HG03520 (cell line): ENCODE measurements at regions not wholly inside any gene's neighbourhood (a gene's known extent, or its start where the extent isn't known, plus 50 kb on each side); places are given as distances from the start of the nearest gene placed in this dataset.

ENCODE experiments used
- ATAC-seq: cut with Tn5 transposase; IDR thresholded peaks from one replicate; pipeline ENCODE4 v1.9.1; 2021; ENCODE audit warnings: mild to moderate bottlenecking, moderate library complexity; ENCODE audit not compliant: unreplicated experiment

DNA sequence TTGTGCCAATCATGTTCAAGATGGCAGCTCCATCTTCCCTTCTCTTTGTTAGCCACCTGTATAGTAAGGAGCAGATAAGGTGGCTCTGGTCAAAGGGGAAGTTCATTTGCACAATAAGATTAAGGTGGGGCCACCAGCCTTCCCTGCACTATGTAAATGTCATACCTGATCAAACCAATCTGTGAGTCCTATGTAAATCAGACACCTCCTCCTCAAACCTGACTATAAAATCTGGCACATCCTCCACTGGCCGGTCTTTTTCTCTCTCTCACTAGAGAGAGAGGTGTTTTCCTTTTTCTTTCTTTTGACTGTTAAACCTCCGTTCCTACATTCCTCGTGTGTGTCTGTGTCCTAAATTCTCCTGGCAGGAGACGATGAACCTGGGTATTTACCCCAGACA, 572.5 kb upstream of the AADAT start:
- ATAC-seq = no peak

DNA sequence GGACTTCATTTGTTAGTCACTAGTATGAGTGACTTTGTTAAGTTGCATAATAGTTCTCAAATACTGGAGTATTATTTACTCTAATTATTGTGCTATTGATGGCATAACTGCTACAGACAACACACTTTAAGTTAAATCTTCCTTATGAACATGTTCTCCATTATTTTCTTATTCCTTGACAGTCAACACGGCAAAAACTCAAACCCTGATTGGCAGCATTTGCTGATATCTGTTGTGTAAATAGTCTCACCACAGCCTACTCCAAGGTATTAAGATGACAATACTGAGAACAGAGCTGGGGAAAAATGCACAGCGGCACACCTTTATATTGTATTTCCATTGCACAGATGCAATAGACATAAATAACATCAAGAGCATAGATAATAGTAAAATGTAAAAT, 568.0 kb upstream of the AADAT start:
- no peak for ATAC-seq

DNA sequence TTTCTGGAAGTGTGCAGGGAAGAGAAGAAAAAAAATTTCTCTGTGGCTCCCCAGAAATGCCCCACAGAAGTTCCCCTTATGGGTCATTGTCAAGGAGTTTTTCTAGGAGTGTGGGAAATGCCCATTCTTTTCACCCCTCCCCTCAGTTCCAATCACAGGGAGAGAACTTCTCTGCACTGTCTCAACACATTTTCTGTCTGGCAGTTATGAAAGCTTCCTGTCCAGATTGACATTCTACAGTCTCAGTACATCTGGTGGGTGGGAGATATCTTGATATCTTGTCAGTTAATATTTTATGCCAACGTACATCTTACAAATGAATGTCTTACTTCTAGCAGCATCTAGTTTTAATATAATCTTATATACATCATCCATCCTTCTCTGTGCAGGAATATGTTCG, 566.8 kb upstream of the AADAT start:
- ATAC-seq = no peak

DNA sequence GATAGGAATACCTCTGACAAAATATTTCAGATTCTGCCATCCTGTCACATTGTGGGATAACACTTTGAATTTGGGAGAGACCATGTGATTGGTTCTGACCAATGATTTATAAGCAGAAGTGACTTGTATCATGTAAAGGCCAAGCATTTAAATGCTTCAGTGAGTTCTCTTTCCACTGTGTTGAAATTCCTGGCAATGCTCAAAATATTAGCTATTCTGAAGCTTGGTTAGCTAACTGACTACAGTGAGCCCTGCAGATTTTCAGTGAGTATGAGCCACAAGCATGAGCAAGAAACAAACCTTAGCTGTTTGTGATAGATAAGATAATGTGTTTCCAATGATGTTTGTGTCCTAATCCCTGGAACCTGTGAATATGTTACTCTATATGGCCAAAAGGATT, 562.8 kb upstream of the AADAT start:
- ATAC-seq = no peak

DNA sequence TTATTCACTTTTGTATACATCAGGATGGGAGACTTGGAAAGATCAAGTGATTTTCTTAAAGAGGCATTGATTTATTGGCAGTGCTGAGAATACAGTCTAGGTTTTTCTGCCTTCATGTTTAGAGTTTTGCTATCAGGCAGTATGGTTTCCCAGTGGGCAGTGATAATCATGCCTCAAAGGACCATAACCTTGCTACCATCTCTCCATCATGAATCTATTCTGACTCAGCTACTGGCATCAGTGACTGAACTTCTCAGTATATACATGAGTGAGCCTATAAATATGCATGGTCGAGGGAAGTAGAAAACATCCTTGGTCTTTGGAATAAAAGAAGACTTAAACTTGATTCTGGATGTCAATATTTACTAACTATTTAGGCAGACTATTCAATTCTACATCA, 562.0 kb upstream of the AADAT start:
- no peak for ATAC-seq

DNA sequence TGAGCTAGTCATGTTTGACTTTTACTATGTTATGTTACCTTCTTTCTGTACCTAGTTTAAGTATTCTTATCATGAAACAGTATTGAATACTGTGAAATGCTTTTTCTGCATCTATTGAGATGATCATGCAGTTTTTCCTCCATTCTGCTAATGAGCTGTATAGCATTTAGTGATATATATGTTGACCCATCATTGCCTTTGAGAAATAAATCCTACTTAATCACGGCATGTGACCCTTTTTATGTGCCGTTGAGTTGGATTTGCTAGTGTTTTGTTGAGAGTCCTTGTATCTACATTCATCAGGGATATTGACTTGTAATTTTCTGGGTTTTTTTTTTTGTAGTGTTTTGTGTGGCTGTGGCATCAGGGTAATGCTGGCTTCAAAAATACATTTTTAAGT, 537.7 kb upstream of the AADAT start:
- no peak for ATAC-seq

DNA sequence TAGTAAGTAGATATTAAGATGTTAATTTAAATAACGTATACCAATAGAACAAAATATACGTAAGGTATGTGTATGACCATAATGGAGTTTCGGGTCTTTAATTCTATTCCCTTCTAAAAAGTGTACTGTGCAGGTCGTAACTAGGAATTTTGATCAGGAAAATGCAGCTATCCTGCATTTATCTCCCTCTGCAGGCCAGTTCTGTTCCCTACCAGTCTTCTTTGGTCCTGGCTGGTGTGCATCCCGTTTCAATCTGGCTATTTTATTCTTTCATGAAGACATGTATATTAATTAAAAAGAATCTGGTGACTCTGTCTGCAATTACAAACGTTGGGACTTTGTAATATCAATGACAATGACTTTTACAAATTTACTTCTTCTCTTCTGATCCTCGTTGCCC, 534.1 kb upstream of the AADAT start:
- ATAC-seq = no peak

DNA sequence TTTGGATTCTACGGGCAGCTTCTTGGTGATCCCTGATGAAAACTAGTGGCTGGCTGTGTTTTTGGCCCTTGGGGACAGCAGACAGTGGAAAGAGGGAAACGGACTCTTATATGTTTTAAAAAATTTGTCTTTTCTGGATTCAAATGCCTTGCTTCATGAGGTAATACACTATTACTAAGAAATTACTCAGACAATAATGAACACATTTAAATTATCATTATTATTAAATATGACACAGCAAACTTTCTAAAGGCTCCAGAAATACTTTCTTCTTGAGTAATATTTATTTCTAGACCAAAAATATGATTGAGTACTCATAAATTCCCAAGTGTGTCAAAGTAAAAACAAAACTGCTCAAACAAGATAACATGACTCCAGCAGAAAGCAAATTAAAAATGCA, 520.7 kb upstream of the AADAT start:
- ATAC-seq = no peak

DNA sequence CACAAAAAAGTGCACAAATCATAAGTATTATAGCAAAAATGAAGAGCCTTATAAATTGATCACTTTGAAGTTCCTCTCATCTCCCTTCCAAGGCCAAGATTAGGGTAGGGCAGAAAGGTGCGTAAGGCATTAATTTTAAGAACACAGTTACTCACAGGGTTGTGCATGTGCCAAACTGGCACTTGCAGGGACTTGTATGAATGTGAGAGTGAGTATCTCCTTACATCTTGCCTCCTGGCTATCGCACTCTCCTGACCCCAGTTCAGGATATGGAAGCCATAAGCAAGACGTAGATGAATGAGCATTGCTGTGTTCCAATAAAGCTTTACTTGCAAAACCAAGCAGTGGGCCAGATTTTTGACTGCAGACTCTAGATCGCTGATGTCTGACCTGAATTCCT, 510.1 kb upstream of the AADAT start:
- ATAC-seq = no peak

DNA sequence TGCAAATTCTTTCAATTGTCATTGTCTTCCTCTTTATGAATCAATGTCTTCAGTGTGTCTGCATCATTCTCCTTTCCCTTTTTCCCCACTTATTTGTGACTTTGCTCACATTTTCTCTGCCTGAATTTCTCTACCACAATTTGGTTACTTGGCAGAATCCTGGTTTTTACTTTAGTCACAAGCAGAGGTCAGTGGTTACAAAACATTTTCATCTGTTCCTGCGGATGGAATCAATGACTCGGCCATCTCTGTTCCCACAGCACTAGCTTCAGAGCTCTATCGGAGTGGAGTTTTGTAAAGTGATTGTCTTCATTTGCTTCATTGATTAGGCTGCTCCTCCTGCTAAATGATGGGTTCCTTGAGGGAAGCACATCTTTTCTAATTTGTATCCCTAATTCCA, 501.3 kb upstream of the AADAT start:
- ATAC-seq = no peak

DNA sequence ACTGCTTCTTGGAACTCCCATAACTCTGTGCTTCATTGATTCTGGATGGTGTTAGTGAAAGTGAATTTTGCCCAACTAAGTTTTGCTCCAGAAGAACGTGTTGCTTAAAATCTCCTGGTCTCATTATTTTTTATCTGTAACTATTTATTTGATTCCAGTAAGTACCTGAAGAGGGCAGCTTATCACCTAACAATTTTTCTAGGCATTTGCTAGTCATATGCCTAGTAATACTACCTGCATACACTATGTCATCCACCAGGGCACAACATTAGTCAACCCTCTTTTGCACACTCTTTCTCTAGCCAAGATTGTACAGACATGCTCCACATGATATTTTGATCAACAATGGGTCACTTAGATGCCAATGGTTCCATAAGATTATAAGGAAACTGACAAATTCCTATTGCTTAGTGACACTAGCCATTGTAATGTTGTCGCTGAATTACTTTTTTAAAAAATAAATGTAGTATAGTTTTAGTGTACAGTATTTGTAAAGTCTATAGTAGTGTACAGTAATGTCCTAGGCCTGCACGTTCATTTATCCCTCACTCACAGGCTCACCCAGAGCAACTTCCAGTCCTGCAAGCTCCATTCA, 499.9 kb upstream of the AADAT start:
- ATAC-seq = peak; percentile 100

DNA sequence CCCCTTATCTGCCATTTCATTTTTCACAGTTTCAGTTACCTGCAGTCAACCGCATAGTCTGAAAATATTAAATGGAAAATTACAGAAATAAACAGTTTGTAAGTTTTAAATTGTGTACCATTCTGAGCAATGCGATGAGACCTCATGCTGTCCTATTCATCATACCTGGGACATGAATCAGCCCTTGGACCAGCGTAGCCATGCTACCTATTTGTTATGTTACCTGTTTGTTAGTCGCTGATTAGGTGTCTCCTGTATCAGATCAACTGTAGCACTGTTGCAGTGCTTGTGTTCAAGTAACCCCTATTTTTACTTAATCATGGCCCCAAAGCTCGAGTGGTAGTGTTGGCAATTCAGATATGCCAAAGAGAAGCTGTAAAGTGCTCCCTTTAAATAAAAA, 492.2 kb upstream of the AADAT start:
- no peak for ATAC-seq

DNA sequence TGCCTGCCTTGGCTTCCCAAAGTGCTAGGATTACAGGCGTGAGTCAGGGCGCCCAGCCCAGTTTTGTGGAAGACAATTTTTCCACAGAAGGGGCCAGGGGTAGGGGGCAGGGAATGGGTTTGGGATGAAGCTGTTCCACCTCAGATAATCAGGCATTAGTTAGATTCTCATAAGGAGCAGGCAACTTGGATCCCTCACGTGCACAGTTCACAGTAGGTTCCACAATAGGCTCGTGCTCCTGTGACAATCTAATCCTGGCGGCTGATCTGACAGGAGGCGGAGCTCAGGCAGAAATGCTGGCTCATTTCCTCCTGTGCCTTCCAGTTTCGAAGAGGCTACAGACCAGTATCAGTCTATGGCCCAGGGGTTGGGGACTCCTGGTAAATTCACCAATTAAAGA, 491.6 kb upstream of the AADAT start:
- no peak for ATAC-seq

DNA sequence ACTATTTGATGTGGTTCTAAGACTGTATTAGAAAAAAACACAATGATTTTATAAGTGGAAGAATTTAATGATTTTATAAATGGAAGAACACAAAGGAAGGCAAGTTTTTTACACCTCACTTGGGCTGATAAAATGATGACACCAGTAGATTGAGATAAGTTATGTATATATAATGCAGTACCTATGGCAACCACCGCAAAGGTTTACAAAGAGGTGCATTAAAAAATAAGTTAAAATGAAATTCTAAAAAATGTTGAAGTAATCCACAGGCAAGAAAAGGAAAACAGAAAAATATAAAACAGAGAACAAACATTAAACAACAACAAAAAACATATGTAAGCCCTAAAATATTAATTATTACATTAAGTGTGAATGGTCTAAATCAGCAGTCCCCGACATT, 490.9 kb upstream of the AADAT start:
- ATAC-seq = no peak

DNA sequence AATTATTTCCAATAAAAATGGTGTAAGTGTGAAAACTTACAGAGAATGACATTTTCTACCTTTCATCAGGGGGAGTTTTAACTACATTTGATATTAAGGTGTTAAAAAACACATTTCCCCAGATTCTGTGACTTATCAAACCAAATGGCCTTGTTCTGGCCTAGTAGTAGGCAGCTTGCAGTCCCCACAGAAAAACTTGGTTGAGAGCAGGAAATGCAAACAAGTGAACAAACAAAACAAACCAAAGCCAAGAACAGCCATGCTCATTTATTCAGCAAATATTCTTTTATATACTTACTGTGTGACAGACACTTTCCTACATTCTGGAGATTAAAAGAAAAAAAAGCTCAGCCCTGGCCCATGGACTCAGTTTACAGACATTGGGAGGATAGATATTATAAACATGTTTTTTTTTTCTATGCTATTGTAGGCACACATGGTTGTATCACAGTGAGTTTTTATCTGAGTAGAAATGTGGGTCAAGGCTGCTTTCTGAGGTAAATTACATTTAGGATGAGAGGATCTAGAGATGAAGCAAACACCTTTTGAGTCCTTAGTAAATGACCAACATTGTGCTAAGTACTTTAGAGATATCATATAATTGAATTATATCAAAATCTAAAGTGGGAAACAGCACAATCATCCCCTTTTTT, 449.2 kb upstream of the AADAT start:
- no peak for ATAC-seq

DNA sequence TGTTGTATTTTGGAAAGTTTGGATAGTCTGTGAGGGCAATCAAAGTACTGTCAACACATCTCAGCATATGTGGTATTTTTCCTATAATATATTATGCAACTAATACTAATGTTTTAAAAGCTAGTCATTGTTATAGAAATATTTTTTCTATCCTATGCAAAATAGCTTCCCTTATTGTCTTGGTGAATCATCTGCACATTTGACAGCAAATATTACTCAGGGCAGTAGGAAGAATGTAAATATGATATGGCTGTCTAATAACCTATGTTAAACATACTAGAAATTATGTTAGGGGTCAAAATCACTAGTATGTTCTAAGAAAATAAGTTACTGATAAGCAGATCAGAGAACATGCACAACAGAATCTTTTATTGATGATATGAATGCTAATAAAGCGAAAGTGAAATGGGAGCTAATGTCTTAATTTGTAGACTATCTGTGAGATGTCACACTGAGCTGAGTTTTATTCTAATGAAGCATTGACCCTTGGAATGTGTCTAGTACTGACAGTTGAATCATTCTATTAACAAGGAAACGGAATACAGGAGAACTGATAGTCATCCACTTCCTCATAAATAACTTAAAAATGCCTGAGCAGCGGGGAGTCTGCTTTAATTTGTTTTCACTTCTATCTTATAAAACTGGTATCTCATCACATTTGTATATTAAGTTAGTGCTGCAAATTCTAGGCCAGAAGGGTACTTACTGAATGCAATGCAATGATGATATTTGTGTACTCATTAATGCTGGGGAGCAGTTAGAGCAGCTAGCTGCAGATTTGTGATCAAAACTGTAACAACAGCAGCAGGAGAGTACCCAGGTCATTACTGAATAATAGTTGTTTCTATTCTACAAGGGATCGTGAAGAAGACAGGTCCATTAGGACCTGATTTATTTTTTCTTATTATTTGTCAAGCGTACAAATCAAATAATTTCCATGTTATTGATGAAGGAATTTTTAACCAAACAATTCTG, 440.3 kb upstream of the AADAT start:
- ATAC-seq = no peak

DNA sequence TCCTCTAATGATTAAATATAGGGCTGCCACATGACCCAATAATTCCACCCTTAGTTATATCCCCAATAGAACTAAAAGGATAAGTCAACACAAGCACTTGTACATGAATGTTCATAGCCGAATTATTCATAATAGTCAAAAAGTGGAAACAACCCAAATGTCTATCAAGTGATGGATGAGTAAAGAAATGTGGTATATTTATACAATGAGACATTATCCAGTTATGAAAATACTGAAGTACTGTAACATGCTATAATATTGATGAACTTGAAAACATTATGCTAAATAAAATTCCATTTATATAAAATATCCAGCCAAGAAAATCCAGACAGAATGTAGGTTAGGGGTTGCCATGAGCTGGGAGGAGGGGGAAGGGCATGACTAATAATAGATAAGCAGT, 436.7 kb upstream of the AADAT start:
- no peak for ATAC-seq

DNA sequence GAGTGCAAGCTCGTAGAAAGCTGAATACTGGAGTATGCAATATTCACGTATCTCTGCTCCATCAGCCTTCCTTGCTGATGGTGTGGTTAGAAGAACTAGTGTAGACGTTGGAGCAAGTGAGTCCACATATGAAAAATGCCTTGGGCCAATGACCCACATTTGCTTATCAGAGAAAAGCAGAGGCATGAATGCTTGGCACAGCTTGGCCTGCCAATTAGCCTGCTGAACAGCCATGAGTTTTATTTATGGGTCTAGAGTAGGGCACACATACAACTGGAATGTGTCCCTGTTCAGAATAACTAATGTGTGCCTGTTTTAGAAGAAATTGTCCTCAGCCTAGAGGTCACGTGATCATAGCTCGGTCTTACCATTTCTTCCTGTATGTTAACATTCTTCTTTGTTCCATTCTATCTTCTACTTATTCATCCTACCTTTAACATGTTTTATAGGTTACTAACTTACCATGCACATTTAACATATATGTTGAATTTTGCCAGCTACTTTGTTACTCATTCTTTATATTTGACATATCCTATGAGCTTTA, 432.7 kb upstream of the AADAT start:
- no peak for ATAC-seq

DNA sequence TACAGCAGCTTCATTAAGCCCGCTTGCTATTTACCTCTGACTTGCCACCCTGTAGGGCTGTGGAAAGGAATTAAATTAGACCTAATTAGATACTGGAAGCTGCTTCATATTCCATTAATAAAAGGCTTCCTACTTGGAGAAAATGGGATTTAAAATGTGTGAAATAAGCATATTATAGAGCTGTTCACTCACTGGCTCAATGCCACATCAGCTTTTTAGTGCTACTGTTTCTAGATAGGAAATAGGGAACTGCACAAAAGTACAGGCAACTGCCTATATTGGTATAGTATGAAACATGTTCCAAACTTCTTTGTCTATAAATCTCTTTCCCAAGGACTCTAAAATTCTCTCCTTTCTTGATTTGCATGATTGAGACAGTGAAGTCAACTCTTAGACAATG, 407.9 kb upstream of the AADAT start:
- ATAC-seq = no peak

DNA sequence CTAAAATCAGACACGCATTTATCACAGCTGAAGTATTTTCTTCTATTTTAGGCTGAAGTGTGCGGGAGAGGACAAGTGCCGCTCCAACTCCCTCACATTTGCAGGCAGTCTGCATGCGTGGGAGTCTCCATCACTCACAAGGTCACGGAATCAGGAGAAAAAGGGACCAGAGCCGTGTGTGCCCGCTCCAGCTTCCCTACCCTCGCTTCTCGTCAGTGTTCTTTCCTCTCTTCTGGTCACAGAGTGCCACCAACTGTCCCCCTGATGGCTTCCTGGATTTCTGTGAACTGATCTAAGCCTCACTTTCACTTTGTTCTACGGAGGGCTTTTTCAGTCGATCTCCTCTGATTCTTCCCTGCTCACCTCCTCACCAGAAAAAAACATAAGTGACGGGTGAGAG, 407.4 kb upstream of the AADAT start:
- ATAC-seq = peak; percentile 79

DNA sequence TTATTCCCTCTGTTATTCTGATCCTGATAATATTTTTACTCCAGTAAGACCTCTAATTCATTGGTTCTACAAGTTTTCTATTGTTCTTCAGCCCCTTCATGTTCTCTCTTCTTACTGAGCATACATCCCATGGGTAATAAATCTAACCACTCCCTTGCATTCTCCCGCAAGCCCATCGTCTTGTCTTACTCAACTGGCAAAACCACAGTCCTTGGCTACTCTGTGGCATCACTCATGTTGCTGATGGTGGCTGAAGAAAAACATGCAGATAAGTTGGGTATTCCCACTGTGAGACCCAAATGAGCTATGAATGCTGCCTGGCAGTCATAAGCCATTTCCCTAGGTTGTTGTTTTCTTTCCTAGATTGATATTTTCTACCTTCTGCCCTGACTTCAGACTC, 402.2 kb upstream of the AADAT start:
- ATAC-seq = no peak

DNA sequence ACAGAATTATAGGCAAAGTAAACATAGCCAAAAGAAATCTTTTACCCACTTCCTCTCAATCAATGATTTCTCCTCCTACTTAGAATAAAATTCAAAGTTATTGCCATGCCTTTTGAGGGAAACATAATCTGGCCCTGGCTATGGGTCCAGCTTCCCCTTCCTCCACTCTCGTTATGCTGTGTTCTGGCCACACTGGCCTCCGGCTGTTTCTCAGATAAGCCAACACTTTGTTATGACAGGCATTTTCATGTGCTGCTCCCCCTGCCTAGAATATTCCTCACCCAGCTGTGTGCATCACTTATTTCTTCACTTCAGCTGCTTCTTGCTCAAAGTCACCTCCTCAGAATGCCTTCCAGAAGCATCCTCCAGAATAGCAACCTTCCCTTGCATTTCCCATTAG, 386.6 kb upstream of the AADAT start:
- ATAC-seq = no peak
